ENCODE measurements at regions not wholly inside any gene's neighbourhood (a gene's known extent, or its start where the extent isn't known, plus 50 kb on each side); places are given as distances from the start of the nearest gene placed in this dataset.

DNA sequence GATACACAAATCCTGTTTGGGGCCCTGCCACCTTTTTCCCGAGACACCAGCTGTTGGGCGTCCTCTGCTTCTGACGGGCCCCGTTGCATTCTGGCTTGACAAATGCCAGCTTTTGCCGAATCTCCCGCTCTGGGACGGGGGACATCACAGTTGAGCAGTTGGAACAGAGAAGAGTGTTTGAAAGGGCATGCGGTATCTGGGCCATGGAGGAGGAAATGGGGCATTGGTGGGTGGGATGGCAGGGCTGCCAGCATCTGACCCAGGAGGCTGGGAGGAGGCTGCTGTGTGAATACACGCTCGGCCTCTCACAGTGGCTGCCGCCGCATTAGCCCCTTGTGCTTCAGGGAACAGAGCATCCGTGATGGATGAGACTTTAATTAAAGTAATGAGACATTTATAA lies 184.3 kb upstream of the TNRC6C start:
- Mint-ChIP-seq H3K4me3 (no peak overlapping the region), H3K27ac (no peak overlapping the region), H3K9me3 (peaks cover 3% of the 10 kb centered on the region; the same call in 1 of the 2 replicates), H3K27me3 (ENCODE audit: low read depth) (peaks cover 26% of the 10 kb centered on the region), H3K4me1 (peaks cover 34% of the 10 kb centered on the region), H3K36me3 (peaks cover 7% of the 10 kb centered on the region; the same call in 1 of the 2 replicates)
- TF ChIP-seq, protein P1, sequence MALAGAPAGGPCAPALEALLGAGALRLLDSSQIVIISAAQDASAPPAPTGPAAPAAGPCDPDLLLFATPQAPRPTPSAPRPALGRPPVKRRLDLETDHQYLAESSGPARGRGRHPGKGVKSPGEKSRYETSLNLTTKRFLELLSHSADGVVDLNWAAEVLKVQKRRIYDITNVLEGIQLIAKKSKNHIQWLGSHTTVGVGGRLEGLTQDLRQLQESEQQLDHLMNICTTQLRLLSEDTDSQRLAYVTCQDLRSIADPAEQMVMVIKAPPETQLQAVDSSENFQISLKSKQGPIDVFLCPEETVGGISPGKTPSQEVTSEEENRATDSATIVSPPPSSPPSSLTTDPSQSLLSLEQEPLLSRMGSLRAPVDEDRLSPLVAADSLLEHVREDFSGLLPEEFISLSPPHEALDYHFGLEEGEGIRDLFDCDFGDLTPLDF (CRISPR knock-in tag; IDR thresholded peaks at IDR 0.05), result no peak
- no peak for TF ChIP-seq ZNF671 (CRISPR knock-in tag; IDR thresholded peaks at IDR 0.05)
- TF ChIP-seq, protein P2, sequence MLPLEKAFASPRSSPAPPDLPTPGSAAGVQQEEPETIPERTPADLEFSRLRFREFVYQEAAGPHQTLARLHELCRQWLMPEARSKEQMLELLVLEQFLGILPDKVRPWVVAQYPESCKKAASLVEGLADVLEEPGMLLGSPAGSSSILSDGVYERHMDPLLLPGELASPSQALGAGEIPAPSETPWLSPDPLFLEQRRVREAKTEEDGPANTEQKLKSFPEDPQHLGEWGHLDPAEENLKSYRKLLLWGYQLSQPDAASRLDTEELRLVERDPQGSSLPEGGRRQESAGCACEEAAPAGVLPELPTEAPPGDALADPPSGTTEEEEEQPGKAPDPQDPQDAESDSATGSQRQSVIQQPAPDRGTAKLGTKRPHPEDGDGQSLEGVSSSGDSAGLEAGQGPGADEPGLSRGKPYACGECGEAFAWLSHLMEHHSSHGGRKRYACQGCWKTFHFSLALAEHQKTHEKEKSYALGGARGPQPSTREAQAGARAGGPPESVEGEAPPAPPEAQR (CRISPR knock-in tag; IDR thresholded peaks at IDR 0.05), result no peak
- no peak for TF ChIP-seq NR3C1 (CRISPR knock-in tag; conservative IDR thresholded peaks at IDR 0.05; ENCODE audit: low read depth)
- no peak for TF ChIP-seq ETV6 (CRISPR knock-in tag; IDR thresholded peaks at IDR 0.05)
- no peak for TF ChIP-seq ZNF423 (CRISPR knock-in tag; IDR thresholded peaks at IDR 0.05)
- TF ChIP-seq, protein P3, sequence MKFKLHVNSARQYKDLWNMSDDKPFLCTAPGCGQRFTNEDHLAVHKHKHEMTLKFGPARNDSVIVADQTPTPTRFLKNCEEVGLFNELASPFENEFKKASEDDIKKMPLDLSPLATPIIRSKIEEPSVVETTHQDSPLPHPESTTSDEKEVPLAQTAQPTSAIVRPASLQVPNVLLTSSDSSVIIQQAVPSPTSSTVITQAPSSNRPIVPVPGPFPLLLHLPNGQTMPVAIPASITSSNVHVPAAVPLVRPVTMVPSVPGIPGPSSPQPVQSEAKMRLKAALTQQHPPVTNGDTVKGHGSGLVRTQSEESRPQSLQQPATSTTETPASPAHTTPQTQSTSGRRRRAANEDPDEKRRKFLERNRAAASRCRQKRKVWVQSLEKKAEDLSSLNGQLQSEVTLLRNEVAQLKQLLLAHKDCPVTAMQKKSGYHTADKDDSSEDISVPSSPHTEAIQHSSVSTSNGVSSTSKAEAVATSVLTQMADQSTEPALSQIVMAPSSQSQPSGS (CRISPR knock-in tag; IDR thresholded peaks at IDR 0.05; ENCODE audit: borderline replicate concordance, low read depth), result no peak
- TF ChIP-seq ELF4 (CRISPR knock-in tag; IDR thresholded peaks at IDR 0.05; ENCODE audit: low read depth), result no peak
- TF ChIP-seq ZNF219 (CRISPR knock-in tag; IDR thresholded peaks at IDR 0.05; ENCODE audit: borderline replicate concordance), result no peak
- TF ChIP-seq ZNF317 (CRISPR knock-in tag; IDR thresholded peaks at IDR 0.05; ENCODE audit: borderline replicate concordance, low read depth), result no peak
- TF ChIP-seq RORB (CRISPR knock-in tag; IDR thresholded peaks at IDR 0.05), result no peak
- TF ChIP-seq FOXJ3 (CRISPR knock-in tag; IDR thresholded peaks at IDR 0.05; ENCODE audit: borderline replicate concordance), result no peak
- TF ChIP-seq ZNF396 (CRISPR knock-in tag; IDR thresholded peaks at IDR 0.05; ENCODE audit: borderline replicate concordance), result no peak
- TF ChIP-seq, protein P4, sequence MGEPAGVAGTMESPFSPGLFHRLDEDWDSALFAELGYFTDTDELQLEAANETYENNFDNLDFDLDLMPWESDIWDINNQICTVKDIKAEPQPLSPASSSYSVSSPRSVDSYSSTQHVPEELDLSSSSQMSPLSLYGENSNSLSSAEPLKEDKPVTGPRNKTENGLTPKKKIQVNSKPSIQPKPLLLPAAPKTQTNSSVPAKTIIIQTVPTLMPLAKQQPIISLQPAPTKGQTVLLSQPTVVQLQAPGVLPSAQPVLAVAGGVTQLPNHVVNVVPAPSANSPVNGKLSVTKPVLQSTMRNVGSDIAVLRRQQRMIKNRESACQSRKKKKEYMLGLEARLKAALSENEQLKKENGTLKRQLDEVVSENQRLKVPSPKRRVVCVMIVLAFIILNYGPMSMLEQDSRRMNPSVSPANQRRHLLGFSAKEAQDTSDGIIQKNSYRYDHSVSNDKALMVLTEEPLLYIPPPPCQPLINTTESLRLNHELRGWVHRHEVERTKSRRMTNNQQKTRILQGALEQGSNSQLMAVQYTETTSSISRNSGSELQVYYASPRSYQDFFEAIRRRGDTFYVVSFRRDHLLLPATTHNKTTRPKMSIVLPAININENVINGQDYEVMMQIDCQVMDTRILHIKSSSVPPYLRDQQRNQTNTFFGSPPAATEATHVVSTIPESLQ (CRISPR knock-in tag; IDR thresholded peaks at IDR 0.05), result no peak
- TF ChIP-seq, protein P5, sequence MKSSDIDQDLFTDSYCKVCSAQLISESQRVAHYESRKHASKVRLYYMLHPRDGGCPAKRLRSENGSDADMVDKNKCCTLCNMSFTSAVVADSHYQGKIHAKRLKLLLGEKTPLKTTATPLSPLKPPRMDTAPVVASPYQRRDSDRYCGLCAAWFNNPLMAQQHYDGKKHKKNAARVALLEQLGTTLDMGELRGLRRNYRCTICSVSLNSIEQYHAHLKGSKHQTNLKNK (CRISPR knock-in tag; IDR thresholded peaks at IDR 0.05), result no peak
- TF ChIP-seq, protein P6, sequence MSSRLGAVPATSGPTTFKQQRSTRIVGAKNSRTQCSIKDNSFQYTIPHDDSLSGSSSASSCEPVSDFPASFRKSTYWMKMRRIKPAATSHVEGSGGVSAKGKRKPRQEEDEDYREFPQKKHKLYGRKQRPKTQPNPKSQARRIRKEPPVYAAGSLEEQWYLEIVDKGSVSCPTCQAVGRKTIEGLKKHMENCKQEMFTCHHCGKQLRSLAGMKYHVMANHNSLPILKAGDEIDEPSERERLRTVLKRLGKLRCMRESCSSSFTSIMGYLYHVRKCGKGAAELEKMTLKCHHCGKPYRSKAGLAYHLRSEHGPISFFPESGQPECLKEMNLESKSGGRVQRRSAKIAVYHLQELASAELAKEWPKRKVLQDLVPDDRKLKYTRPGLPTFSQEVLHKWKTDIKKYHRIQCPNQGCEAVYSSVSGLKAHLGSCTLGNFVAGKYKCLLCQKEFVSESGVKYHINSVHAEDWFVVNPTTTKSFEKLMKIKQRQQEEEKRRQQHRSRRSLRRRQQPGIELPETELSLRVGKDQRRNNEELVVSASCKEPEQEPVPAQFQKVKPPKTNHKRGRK (CRISPR knock-in tag; IDR thresholded peaks at IDR 0.05; ENCODE audit: borderline replicate concordance), result no peak
- TF ChIP-seq, protein P7, sequence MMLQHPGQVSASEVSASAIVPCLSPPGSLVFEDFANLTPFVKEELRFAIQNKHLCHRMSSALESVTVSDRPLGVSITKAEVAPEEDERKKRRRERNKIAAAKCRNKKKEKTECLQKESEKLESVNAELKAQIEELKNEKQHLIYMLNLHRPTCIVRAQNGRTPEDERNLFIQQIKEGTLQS (CRISPR knock-in tag; conservative IDR thresholded peaks at IDR 0.05), result no peak
- ATAC-seq (no peak), DNase-seq (ENCODE audit: low spot score) (no peak)
- POLR2A ChIA-PET, result interaction anchor here (1.6 kb wide), 1 partner anchor 184 kb away, joined by 4 read pairs; the partner anchor contains the start of gene TNRC6C
- CTCF ChIA-PET, result interaction anchor here (0.5 to 1.4 kb wide), 2 partner anchors 11 to 695 kb away, joined by 4 to 5 read pairs; no protein-coding TSS in a partner anchor

Measured in WTC11 (cell line).